ENCODE measurements at regions not wholly inside any gene's neighbourhood (a gene's known extent, or its start where the extent isn't known, plus 50 kb on each side); places are given as distances from the start of the nearest gene placed in this dataset.

DNA sequence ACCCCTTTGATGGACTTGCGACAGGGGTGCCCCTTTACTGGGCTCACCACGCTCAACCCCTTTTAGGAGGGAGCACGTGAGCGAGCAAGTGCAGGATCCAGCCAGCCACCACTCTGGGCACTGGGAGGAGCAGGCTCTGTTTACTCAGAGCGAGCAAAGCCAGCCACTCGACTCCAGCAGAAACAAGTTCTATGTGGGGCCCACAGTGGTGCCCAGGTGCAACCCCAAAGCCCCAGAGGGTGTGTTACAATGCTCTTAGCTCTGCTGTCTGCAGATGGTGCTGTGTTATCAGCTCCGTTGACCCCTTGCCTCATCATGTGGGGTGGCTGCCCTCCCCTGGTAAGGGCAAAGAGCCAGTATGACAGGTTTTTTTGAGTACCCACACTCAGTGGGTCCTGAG is 120.3 kb upstream of the SUCLG2 start:
- no peak for FAIRE-seq

- no peak for FAIRE-seq
Measured at GRCh38 chr3:67765575-67765974, 111.2 kb upstream of the SUCLG2 start.

DNA sequence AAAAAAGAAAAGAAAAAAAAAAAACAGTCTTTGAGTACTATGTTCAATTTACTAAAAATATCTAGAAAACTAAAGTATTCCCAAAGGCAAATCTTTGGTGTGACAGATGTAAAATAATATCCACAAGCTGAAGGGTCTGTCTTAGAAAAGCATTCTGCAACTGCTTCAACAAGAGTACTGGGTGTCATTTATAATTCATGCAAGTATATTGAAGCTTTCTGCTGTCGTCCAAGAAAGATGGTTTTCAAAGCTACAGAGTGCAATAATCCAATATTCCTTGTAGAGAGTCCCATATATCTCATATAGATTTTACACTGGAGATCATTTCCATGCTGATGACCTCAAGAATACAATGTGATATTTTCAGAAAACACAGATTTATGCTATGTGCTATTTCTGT is 90.9 kb upstream of the SUCLG2 start:
- FAIRE-seq: no peak

DNA sequence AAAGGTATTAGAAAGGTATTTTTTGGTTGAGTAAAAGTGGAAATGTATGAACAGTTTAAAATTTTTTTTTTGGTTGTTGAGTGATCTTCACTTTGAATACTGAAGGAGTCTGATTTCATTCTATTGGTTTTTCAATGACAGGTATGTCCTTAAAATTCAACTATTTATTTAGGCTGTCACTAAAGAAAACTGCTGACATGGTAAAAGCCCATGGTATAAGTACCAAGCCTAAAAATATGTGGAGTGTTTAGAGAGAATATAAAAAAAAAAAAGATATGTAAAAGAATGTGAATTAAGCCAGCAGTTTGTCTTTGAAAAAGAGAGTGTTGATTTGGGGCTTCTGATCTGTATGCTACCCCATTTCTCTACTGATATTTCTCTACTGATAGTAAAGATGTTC is 90.3 kb upstream of the SUCLG2 start:
- FAIRE-seq: no peak

DNA sequence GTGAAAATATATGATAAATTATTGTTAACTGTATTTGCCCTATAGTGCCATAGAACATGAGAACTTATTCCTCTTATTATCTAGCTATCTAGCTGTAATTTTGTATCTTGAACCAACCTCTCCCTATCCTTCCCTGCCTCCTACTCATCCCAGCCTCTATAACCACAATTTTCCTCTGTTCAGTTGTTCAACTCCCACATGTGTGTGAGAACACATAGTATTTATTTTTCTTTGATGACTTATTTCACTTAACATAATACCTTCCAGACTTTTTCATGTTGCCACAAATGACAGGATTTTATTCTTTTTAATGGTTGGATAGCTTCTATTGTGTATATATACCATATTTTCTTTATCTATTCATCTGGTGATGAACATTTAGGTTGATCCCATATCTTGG is 85.4 kb upstream of the SUCLG2 start:
- FAIRE-seq: no peak

DNA sequence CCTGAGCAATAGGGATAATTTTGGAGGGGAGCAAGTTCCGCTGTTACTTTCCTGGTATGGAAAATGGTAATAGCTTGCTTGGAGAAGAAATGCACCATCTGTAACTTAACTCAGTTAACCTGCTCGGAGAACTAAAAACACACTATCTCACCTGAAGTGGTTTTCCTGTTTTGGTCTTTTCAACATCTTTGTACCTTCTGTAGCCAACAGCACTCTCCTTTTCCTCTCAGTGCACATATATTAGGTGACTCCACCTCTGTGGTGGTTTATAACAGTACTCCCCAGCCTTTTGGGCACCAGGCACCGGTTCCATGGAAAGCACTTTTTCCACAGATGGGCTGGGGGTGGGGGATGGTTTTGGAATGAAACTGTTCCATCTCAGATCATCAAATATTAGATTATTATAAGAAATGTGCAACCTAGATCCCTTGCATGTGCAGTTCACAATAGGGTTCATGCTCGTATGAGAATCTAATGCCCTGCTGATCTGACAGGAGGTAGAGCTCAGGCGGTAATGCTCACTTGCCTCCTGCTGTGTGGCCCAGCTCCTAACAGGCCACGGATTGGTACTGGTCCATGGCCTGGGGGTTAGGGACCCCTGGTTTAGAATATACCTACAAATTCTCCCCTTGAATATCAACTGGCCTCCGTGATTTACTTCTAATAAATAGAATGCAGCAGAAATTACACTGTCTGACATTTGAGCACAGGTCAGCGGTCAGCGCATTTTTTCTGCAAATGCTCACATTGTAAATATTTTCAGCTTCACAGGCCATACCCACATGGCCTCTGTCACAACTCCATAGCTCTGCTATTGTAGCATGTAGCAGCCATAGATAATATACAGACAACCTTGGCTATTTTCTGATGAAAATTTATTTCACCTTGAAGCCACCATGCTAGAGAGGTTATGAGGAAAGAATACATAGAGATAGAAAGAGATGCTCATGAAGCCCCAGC is 83.8 kb upstream of the SUCLG2 start:
- FAIRE-seq: no peak

DNA sequence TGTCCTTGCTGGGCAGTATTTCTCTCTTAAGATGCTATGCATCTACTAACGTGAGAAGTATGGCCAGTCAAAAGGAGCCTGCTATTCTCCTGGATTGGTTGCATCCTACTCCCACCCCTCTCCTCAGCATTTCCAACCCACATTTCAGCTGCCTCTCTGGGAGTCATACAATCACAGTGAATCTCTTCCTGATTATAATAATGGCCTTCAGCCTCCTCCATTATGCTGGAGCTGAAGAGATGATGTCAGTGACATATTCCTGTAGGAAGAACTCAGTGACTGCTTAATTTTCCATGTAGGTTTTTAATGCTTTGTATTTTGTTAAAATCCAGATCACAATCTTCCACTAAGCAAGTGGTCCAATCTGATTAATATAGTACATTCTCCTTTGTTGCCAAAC is 82.7 kb upstream of the SUCLG2 start:
- no peak for FAIRE-seq

GRCh38 chr3:67733269-67733950 is 79.0 kb upstream of the SUCLG2 start:
- no peak for FAIRE-seq

GRCh38 chr3:67724434-67724833 is 70.0 kb upstream of the SUCLG2 start:
- no peak for FAIRE-seq

GRCh38 chr3:67723863-67724262 is 69.5 kb upstream of the SUCLG2 start:
- FAIRE-seq: no peak

DNA sequence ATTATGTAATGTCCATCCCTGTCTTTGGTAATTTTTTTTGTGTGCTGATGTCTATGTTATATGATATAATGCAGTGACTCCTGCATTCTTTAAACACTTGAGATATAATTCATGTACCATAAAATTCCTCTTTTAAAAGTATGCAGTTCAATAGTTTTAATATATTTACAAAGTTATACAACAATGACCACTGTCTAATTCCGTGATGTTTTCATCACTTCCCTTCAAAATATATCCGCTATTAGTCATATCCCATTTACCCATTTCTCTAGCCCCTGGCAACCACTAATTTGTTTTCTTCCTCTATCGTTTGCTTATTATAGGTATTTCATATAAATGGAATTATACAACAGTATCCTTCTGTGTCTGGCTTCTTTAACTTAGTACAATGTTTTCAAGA is 64.9 kb upstream of the SUCLG2 start:
- FAIRE-seq: no peak

- no peak for FAIRE-seq
Measured at GRCh38 chr3:67715971-67716370, 61.6 kb upstream of the SUCLG2 start.

- no peak for FAIRE-seq
Measured at GRCh38 chr3:67713764-67714469, 59.5 kb upstream of the SUCLG2 start.

- FAIRE-seq: no peak
Measured at GRCh38 chr3:67712259-67712658, 57.8 kb upstream of the SUCLG2 start.

GRCh38 chr3:67710396-67710795 is 56.0 kb upstream of the SUCLG2 start:
- FAIRE-seq: no peak

GRCh38 chr3:67706934-67707333 is 52.5 kb upstream of the SUCLG2 start:
- no peak for FAIRE-seq

DNA sequence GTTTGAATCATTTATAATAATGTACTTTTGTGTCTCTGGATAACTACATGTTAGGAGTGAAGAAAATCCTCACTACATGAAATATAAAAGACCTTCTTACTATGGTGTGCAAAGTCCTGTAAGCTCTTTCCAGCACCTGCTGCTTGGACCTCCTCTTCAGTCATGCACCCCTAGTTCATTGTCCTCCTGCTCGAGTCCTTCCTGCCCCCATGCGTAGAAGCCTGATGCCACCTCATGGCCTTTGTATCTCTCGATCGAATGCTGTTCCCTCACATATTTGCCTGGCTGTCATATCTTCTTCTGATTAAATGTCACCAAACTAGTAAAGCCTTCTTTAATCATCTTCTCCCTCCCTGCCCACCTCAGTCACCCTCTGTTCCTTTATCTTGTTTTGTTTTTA is 49.9 kb upstream of the SUCLG2 start:
- FAIRE-seq: no peak

All from islet of Langerhans (tissue), 1 donor.